B cell (primary cell): ENCODE measurements at regions not wholly inside any gene's neighbourhood (a gene's known extent, or its start where the extent isn't known, plus 50 kb on each side); places are given as distances from the start of the nearest gene placed in this dataset.

Experiments used
- ATAC-seq: fragments of 200-7000 bp; cut with Tn5 transposase; one replicate; pipeline ENCODE4 v1.10.0; 2021; ENCODE audit warnings: low read depth, mild to moderate bottlenecking, moderate number of reproducible peaks, moderate library complexity
- CTCF ChIA-PET: fragments of 350-600 bp; sonication (Branson Sonifier 250); formaldehyde crosslinking; loops from one replicate; lab custom pipeline; 2021; ENCODE audit warnings: antibody characterized with exemption, inconsistent platforms; lab: Charles Lee
- POLR2A ChIA-PET: fragments of 350-600 bp; sonication (Branson Sonifier 250); formaldehyde crosslinking; loops from one replicate; lab custom pipeline; 2021; ENCODE audit warnings: antibody characterized with exemption; lab: Charles Lee
- DNase-seq: peaks from one replicate; pipeline ENCODE4 v3.0.0; 2013
- H2AFZ ChIP-seq: 2 replicates; pipeline ENCODE4 v1.6.1; 2012; ENCODE audit warnings: mild to moderate bottlenecking, low read depth, low read length; ENCODE audit not compliant: insufficient read depth, poor library complexity, severe bottlenecking
- H3K27ac ChIP-seq, 2 donors: 1 replicate in 1 of 2; 2 replicates in 1 of 2; pipeline ENCODE4 v1.5.1; 2012 to 2013; ENCODE audit warnings: low read length in 2 of 2, mild to moderate bottlenecking in 2 of 2, moderate library complexity in 1 of 2
- H3K27me3 ChIP-seq, 4 experiments: fragments of 200-600 bp in 1 of 4; sonication (generic) in 1 of 4; replicated peaks in 1 of 4; 1 replicate in 2 of 4; 2 replicates in 2 of 4; pipeline versions ENCODE4 v1.6.1 to v1.7.0; 2013 to 2016; ENCODE audit warnings: low read length in 3 of 4, mild to moderate bottlenecking in 2 of 4, mixed read lengths in 1 of 4, moderate library complexity in 1 of 4; ENCODE audit not compliant: insufficient read depth in 4 of 4, control insufficient read depth in 3 of 4; ENCODE audit errors: control extremely low read depth in 1 of 4
- H3K36me3 ChIP-seq, 2 experiments: replicated peaks in 1 of 2; 1 replicate in 1 of 2; 2 replicates in 1 of 2; pipeline versions ENCODE4 v1.6.1 to v1.7.1; 2013; ENCODE audit warnings: low read length in 1 of 2; ENCODE audit not compliant: insufficient read depth in 2 of 2, control insufficient read depth in 1 of 2; ENCODE audit errors: control extremely low read depth in 1 of 2, extremely low read depth in 1 of 2
- H3K4me1 ChIP-seq, 2 donors: fragments of 200-600 bp in 1 of 2; sonication (generic) in 1 of 2; 1 replicate in 1 of 2; 2 replicates in 1 of 2; pipeline versions ENCODE4 v1.5.1 to v1.6.1; 2013 to 2017; ENCODE audit warnings: low read length in 2 of 2; ENCODE audit not compliant: control insufficient read depth in 2 of 2, insufficient read depth in 2 of 2
- H3K4me2 ChIP-seq: replicated peaks from 2 replicates; pipeline ENCODE3; 2012; ENCODE audit warnings: mild to moderate bottlenecking, low read depth, low read length; ENCODE audit not compliant: poor library complexity, severe bottlenecking
- H3K4me3 ChIP-seq, 5 experiments: fragments of 200-600 bp in 1 of 5; sonication (generic) in 1 of 5; 1 replicate in 3 of 5; 2 replicates in 2 of 5; pipeline versions ENCODE4 v1.5.1 to v1.7.0; 2011 to 2016; ENCODE audit warnings: low read length in 4 of 5, mild to moderate bottlenecking in 4 of 5, low read depth in 2 of 5, control low read depth in 1 of 5, moderate library complexity in 1 of 5; ENCODE audit not compliant: insufficient read depth in 1 of 5; ENCODE audit errors: control extremely low read depth in 1 of 5, extremely low read depth in 1 of 5
- H3K79me2 ChIP-seq: fragments of 200-600 bp; sonication (generic); one replicate; pipeline ENCODE4 v1.6.0; 2016; ENCODE audit warnings: low read length; ENCODE audit not compliant: control insufficient read depth, insufficient read depth
- H3K9ac ChIP-seq: fragments of 200-600 bp; sonication (generic); 2 replicates; pipeline ENCODE4 v1.6.1; 2017; ENCODE audit warnings: mild to moderate bottlenecking, low read length, moderate library complexity
- H3K9me3 ChIP-seq, 3 donors: one replicate each; pipeline versions ENCODE4 v1.6.1 to v1.7.1; 2013; ENCODE audit warnings: low read length in 2 of 3; ENCODE audit not compliant: control insufficient read depth in 2 of 3, insufficient read depth in 1 of 3; ENCODE audit errors: control extremely low read depth in 1 of 3
- H4K20me1 ChIP-seq: 2 replicates; pipeline ENCODE4 v1.6.0; 2012; ENCODE audit warnings: mild to moderate bottlenecking, low read length; ENCODE audit not compliant: insufficient read depth, control insufficient read depth, poor library complexity, severe bottlenecking
- H3K27ac Mint-ChIP-seq: one replicate; pipeline ENCODE4 v1.8.0; 2021; ENCODE audit warnings: mixed read lengths
- H3K27me3 Mint-ChIP-seq: one replicate; pipeline ENCODE4 v1.8.0; 2021; ENCODE audit warnings: mixed read lengths
- H3K4me1 Mint-ChIP-seq: one replicate; pipeline ENCODE4 v1.8.0; 2021; ENCODE audit warnings: mixed read lengths
- H3K4me3 Mint-ChIP-seq: one replicate; pipeline ENCODE4 v1.8.0; 2021; ENCODE audit warnings: mixed read lengths
- H3K9me3 Mint-ChIP-seq: one replicate; pipeline ENCODE4 v1.8.0; 2022; ENCODE audit warnings: mixed read lengths; ENCODE audit not compliant: insufficient read depth
- CTCF ChIP-seq: fragments of 200-600 bp; IDR thresholded peaks from one replicate; pipeline ENCODE4 v1.8.0; 2022; ENCODE audit warnings: antibody characterized with exemption, mild to moderate bottlenecking
- EZH2 ChIP-seq: IDR thresholded peaks from 2 replicates; pipeline ENCODE4 v1.6.1; 2012; ENCODE audit warnings: borderline replicate concordance, low read depth, mild to moderate bottlenecking, moderate library complexity, low read length; ENCODE audit not compliant: insufficient read depth, poor library complexity, severe bottlenecking
- WGBS: methylation state at CpG from one replicate; pipeline ENCODE4 v1.1.5; 2013; ENCODE audit warnings: missing lambda C conversion rate; ENCODE audit not compliant: insufficient coverage; 5-methylcytosine and 5-hydroxymethylcytosine counted together
- intact Hi-C: fragments of 100-400 bp; cut with micrococcal nuclease; formaldehyde crosslinking; loops from one replicate; pipeline ENCODE4 v1.10.0; 2022

GRCh38 chr13:112177450-112178288 is 110.7 kb downstream of the SOX1 start:
- DNase-seq (no peak), ATAC-seq (no peak)
- H3K4me1 ChIP-seq: no peaks in the 10 kb centered on the region
- Mint-ChIP-seq H3K27ac (no peak overlapping the region), H3K27me3 (no peaks in the 10 kb centered on the region), H3K4me3 (no peak overlapping the region), H3K4me1 (no peaks in the 10 kb centered on the region), H3K9me3 (peaks cover 7% of the 10 kb centered on the region)
- ChIA-PET CTCF (no interaction called here), POLR2A (no interaction called here)
- H3K9ac ChIP-seq: no peak overlapping the region
- no peak overlapping the region for H3K27ac ChIP-seq
- intact Hi-C loops: no loop called here
- H4K20me1 ChIP-seq: no peaks in the 10 kb centered on the region
- H3K9me3 ChIP-seq: peaks cover 0 to 27% (median 5%) of the 10 kb centered on the region in 3 donors
- no peak overlapping the region for H3K4me3 ChIP-seq
- H3K27me3 ChIP-seq: no peaks in the 10 kb centered on the region
- no peak for TF ChIP-seq EZH2
- no peak for TF ChIP-seq CTCF
- no peak overlapping the region for H2AFZ ChIP-seq
- 89% methylated on average over 8 of the region's 12 CpGs for WGBS
- no peaks in the 10 kb centered on the region for H3K36me3 ChIP-seq
- H3K79me2 ChIP-seq: no peaks in the 10 kb centered on the region
- H3K4me2 ChIP-seq: no peak overlapping the region

- no peaks in the 10 kb centered on the region for H3K27me3 Mint-ChIP-seq
Measured at GRCh38 chr13:112178769-112179168, 111.8 kb downstream of the SOX1 start.

More at GRCh38 chr13:112178769-112179168, 111.8 kb downstream of the SOX1 start:
- DNase-seq (no peak), ATAC-seq (no peak)
- Mint-ChIP-seq H3K9me3 (peaks cover 7% of the 10 kb centered on the region), H3K4me1 (no peaks in the 10 kb centered on the region), H3K4me3 (no peak overlapping the region), H3K27ac (no peak overlapping the region)
- Histone ChIP-seq H3K9ac (no peak overlapping the region), H3K4me1 (no peaks in the 10 kb centered on the region), H3K36me3 (no peaks in the 10 kb centered on the region), H3K79me2 (no peaks in the 10 kb centered on the region), H4K20me1 (no peaks in the 10 kb centered on the region), H2AFZ (no peak overlapping the region), H3K27ac (no peak overlapping the region), H3K4me3 (no peak overlapping the region), H3K4me2 (no peak overlapping the region), H3K27me3 (no peaks in the 10 kb centered on the region), H3K9me3 (peaks cover 0 to 28% (median 5%) of the 10 kb centered on the region in 3 donors)
- intact Hi-C loops: no loop called here
- CTCF ChIA-PET: no interaction called here
- TF ChIP-seq EZH2: no peak
- TF ChIP-seq CTCF: no peak
- WGBS: 95% methylated on average over 5 of the region's 5 CpGs
- POLR2A ChIA-PET: no interaction called here
